Hippocampal formation (tissue), 2 donors: ENCODE measurements at regions not wholly inside any gene's neighbourhood (a gene's known extent, or its start where the extent isn't known, plus 50 kb on each side); places are given as distances from the start of the nearest gene placed in this dataset.

Source experiments
- DNase-seq, 2 donors: peaks; one replicate each; lab custom pipeline; 2025; lab: John Stamatoyannopoulos, UW

- DNase-seq: no peak
These were observed 56.3 kb downstream of the SLC24A2 start for GRCh38 chr9:19732441-19732951.

- DNase-seq: no peak
These were observed 60.7 kb downstream of the SLC24A2 start for GRCh38 chr9:19728101-19728500.

- DNase-seq: no peak
These were observed 62.9 kb downstream of the SLC24A2 start for GRCh38 chr9:19725970-19726369.

GRCh38 chr9:19720377-19720776 is 68.5 kb downstream of the SLC24A2 start:
- DNase-seq: no peak

- no peak for DNase-seq
These were observed 85.1 kb downstream of the SLC24A2 start for GRCh38 chr9:19703702-19704101.

- DNase-seq: peak in 1 of 2 donors; percentile 78
These were observed 86.8 kb downstream of the SLC24A2 start for GRCh38 chr9:19701991-19702390.

- no peak for DNase-seq
These were observed 87.6 kb downstream of the SLC24A2 start for GRCh38 chr9:19701274-19701673.

GRCh38 chr9:19700699-19701098 is 88.1 kb downstream of the SLC24A2 start:
- DNase-seq: no peak

GRCh38 chr9:19699756-19700155 is 89.1 kb downstream of the SLC24A2 start:
- DNase-seq: no peak

- DNase-seq: no peak
These were observed 89.9 kb downstream of the SLC24A2 start for GRCh38 chr9:19698960-19699359.

- DNase-seq: no peak
These were observed 94.2 kb downstream of the SLC24A2 start for GRCh38 chr9:19694601-19695000.

- no peak for DNase-seq
These were observed 98.7 kb downstream of the SLC24A2 start for GRCh38 chr9:19690128-19690527.

- no peak for DNase-seq
These were observed 99.3 kb downstream of the SLC24A2 start for GRCh38 chr9:19689328-19690101.

- DNase-seq: no peak
These were observed 105.1 kb downstream of the SLC24A2 start for GRCh38 chr9:19683715-19684114.

- DNase-seq: no peak
These were observed 106.4 kb downstream of the SLC24A2 start for GRCh38 chr9:19682397-19682796.

- DNase-seq: no peak
These were observed 107.0 kb downstream of the SLC24A2 start for GRCh38 chr9:19681846-19682245.

- DNase-seq: no peak
These were observed 110.9 kb downstream of the SLC24A2 start for GRCh38 chr9:19677924-19678323.

- DNase-seq: no peak
These were observed 113.3 kb downstream of the SLC24A2 start for GRCh38 chr9:19675492-19675891.

- DNase-seq: no peak
These were observed 122.3 kb downstream of the SLC24A2 start for GRCh38 chr9:19666575-19666974.

- DNase-seq: no peak
These were observed 123.5 kb downstream of the SLC24A2 start for GRCh38 chr9:19665146-19665863.

- peak in 1 of 2 donors; percentile 11 for DNase-seq
These were observed 125.3 kb downstream of the SLC24A2 start for GRCh38 chr9:19663570-19663969.

- DNase-seq: no peak
These were observed 126.6 kb downstream of the SLC24A2 start for GRCh38 chr9:19662213-19662612.

GRCh38 chr9:19660019-19660418 is 128.8 kb downstream of the SLC24A2 start:
- DNase-seq: no peak
